ENCODE measurements at regions not wholly inside any gene's neighbourhood (a gene's known extent, or its start where the extent isn't known, plus 50 kb on each side); places are given as distances from the start of the nearest gene placed in this dataset.
A peak's percentile ranks its signal among the peaks of the same experiment; 100 is the strongest.
"Not testable (repeated sequence)": the region's sequence is repeated elsewhere in the genome, so short reads cannot be mapped to it uniquely, and the experiment has no call there.

GRCh38 chr5:13081116-13081515, 863.4 kb downstream of the DNAH5 start:
- POLR2A ChIA-PET = no interaction called here
- no peaks in the 10 kb centered on the region for H3K36me3 Mint-ChIP-seq (ENCODE audit: insufficient read depth, unreplicated experiment)
- no peak for TF ChIP-seq CTCF (IDR thresholded peaks at IDR 0.05; ENCODE audit: unreplicated experiment)
- DNase-seq (ENCODE audit: unreplicated experiment) = no peak
- no peaks in the 10 kb centered on the region for H3K27me3 Mint-ChIP-seq (ENCODE audit: insufficient read depth, unreplicated experiment)
- peaks cover 13% of the 10 kb centered on the region for H3K9me3 Mint-ChIP-seq (ENCODE audit: unreplicated experiment)
- BruUV-seq (replicated peaks) = no TSS peak
- H3K27ac Mint-ChIP-seq (ENCODE audit: low read depth, unreplicated experiment) = no peak overlapping the region
- CTCF ChIA-PET = interaction anchor here (0.6 kb wide), 2 partner anchors 200 to 879 kb away, joined by 3 to 5 read pairs; no protein-coding TSS in a partner anchor
- H3K4me1 Mint-ChIP-seq (ENCODE audit: insufficient read depth, unreplicated experiment) = no peaks in the 10 kb centered on the region
- intact Hi-C loops (cut with micrococcal nuclease) = no loop called here
- H3K4me3 Mint-ChIP-seq (ENCODE audit: unreplicated experiment) = no peak overlapping the region

GRCh38 chr5:13072936-13073335, 871.6 kb downstream of the DNAH5 start:
- intact Hi-C loops (cut with micrococcal nuclease); BruUV-seq (replicated peaks); DNase-seq (ENCODE audit: unreplicated experiment); H3K36me3 Mint-ChIP-seq (ENCODE audit: insufficient read depth, unreplicated experiment); POLR2A ChIA-PET; H3K4me3 Mint-ChIP-seq (ENCODE audit: unreplicated experiment); H3K27me3 Mint-ChIP-seq (ENCODE audit: insufficient read depth, unreplicated experiment); H3K4me1 Mint-ChIP-seq (ENCODE audit: insufficient read depth, unreplicated experiment); H3K27ac Mint-ChIP-seq (ENCODE audit: low read depth, unreplicated experiment): not testable (repeated sequence)
- H3K9me3 Mint-ChIP-seq (ENCODE audit: unreplicated experiment) = peaks cover 18% of the 10 kb centered on the region
- CTCF ChIA-PET = interaction anchor here (0.7 kb wide), 1 partner anchor 16 kb away, joined by 5 read pairs; no protein-coding TSS in a partner anchor

- intact Hi-C loops (cut with micrococcal nuclease) = no loop called here
- no peak overlapping the region for H3K4me3 Mint-ChIP-seq (ENCODE audit: unreplicated experiment)
- no peak overlapping the region for H3K27ac Mint-ChIP-seq (ENCODE audit: low read depth, unreplicated experiment)
- H3K27me3 Mint-ChIP-seq (ENCODE audit: insufficient read depth, unreplicated experiment) = no peaks in the 10 kb centered on the region
- no peaks in the 10 kb centered on the region for H3K9me3 Mint-ChIP-seq (ENCODE audit: unreplicated experiment)
- BruUV-seq (replicated peaks) = no TSS peak
- no peak for DNase-seq (ENCODE audit: unreplicated experiment)
- ChIA-PET POLR2A (no interaction called here), CTCF (no interaction called here)
- no peaks in the 10 kb centered on the region for H3K4me1 Mint-ChIP-seq (ENCODE audit: insufficient read depth, unreplicated experiment)
- no peaks in the 10 kb centered on the region for H3K36me3 Mint-ChIP-seq (ENCODE audit: insufficient read depth, unreplicated experiment)
- TF ChIP-seq CTCF (IDR thresholded peaks at IDR 0.05; ENCODE audit: unreplicated experiment) = no peak
Observed at GRCh38 chr5:13063088-13063487, 881.4 kb downstream of the DNAH5 start.

- TF ChIP-seq CTCF (IDR thresholded peaks at IDR 0.05; ENCODE audit: unreplicated experiment) = no peak
- Mint-ChIP-seq H3K4me3 (ENCODE audit: unreplicated experiment) (no peak overlapping the region), H3K4me1 (ENCODE audit: insufficient read depth, unreplicated experiment) (no peaks in the 10 kb centered on the region), H3K27ac (ENCODE audit: low read depth, unreplicated experiment) (no peak overlapping the region), H3K27me3 (ENCODE audit: insufficient read depth, unreplicated experiment) (no peaks in the 10 kb centered on the region), H3K36me3 (ENCODE audit: insufficient read depth, unreplicated experiment) (no peaks in the 10 kb centered on the region), H3K9me3 (ENCODE audit: unreplicated experiment) (peaks cover 8% of the 10 kb centered on the region)
- POLR2A ChIA-PET = no interaction called here
- intact Hi-C loops (cut with micrococcal nuclease) = no loop called here
- DNase-seq (ENCODE audit: unreplicated experiment) = no peak
- no TSS peak for BruUV-seq (replicated peaks)
- CTCF ChIA-PET = no interaction called here
Observed at GRCh38 chr5:13045897-13046551, 898.5 kb downstream of the DNAH5 start.

- TF ChIP-seq CTCF (IDR thresholded peaks at IDR 0.05; ENCODE audit: unreplicated experiment) = no peak
- ChIA-PET POLR2A (interaction anchor here (0.7 kb wide), 1 partner anchor 159 kb away, joined by 4 read pairs; no protein-coding TSS in a partner anchor), CTCF (no interaction called here)
- Mint-ChIP-seq H3K9me3 (ENCODE audit: unreplicated experiment) (no peaks in the 10 kb centered on the region), H3K27me3 (ENCODE audit: insufficient read depth, unreplicated experiment) (no peaks in the 10 kb centered on the region), H3K4me3 (ENCODE audit: unreplicated experiment) (no peak overlapping the region), H3K36me3 (ENCODE audit: insufficient read depth, unreplicated experiment) (no peaks in the 10 kb centered on the region), H3K4me1 (ENCODE audit: insufficient read depth, unreplicated experiment) (peaks cover 11% of the 10 kb centered on the region), H3K27ac (ENCODE audit: low read depth, unreplicated experiment) (no peak overlapping the region)
- no TSS peak for BruUV-seq (replicated peaks)
- DNase-seq (ENCODE audit: unreplicated experiment) = peak; percentile 45
- intact Hi-C loops (cut with micrococcal nuclease) = no loop called here
Observed at GRCh38 chr5:13034061-13034460, 910.4 kb downstream of the DNAH5 start.

Data from MCF 10A (cell line).